DND-41 (cell line): ENCODE measurements at regions not wholly inside any gene's neighbourhood (a gene's known extent, or its start where the extent isn't known, plus 50 kb on each side); places are given as distances from the start of the nearest gene placed in this dataset.

Source experiments
- ATAC-seq: fragments of 200-7000 bp; cut with Tn5 transposase; 3 replicates; pipeline ENCODE4 v1.9.1; 2021; ENCODE audit warnings: low read depth; ENCODE audit not compliant: insufficient read depth
- DNase-seq: peaks from one replicate; pipeline ENCODE4 v3.0.0-alpha.2; 2020
- H2AFZ ChIP-seq: 2 replicates; pipeline ENCODE4 v1.6.0; 2012; ENCODE audit warnings: low read depth, low read length
- H3K27ac ChIP-seq: 2 replicates; pipeline ENCODE4 v1.5.1; 2012; ENCODE audit warnings: low read length, inconsistent platforms
- H3K27me3 ChIP-seq: fragments of 200-600 bp; sonication (generic); 2 replicates; pipeline ENCODE4 v1.6.0; 2012; ENCODE audit warnings: low read length, mild to moderate bottlenecking, inconsistent platforms; ENCODE audit not compliant: insufficient read depth, poor library complexity
- H3K36me3 ChIP-seq: 2 replicates; pipeline ENCODE4 v1.5.1; 2012; ENCODE audit warnings: low read length, inconsistent platforms; ENCODE audit not compliant: insufficient read depth
- H3K4me1 ChIP-seq: 2 replicates; pipeline ENCODE4 v1.5.1; 2012; ENCODE audit warnings: mild to moderate bottlenecking, low read length; ENCODE audit not compliant: insufficient read depth
- H3K4me2 ChIP-seq: 2 replicates; pipeline ENCODE4 v1.6.0; 2012; ENCODE audit warnings: mild to moderate bottlenecking, moderate library complexity, low read length, inconsistent platforms; ENCODE audit not compliant: insufficient read depth
- H3K4me3 ChIP-seq, 2 experiments: fragments of 200-600 bp in 1 of 2; shearing (Covaris generic) in 1 of 2; 2 replicates each; pipeline ENCODE4 v1.5.1; 2012 to 2016; ENCODE audit warnings: inconsistent platforms in 2 of 2, low read length in 2 of 2, mild to moderate bottlenecking in 2 of 2, low read depth in 1 of 2, moderate library complexity in 1 of 2
- H3K79me2 ChIP-seq: 2 replicates; pipeline ENCODE4 v1.6.0; 2012; ENCODE audit warnings: low read length, inconsistent platforms; ENCODE audit not compliant: insufficient read depth
- H3K9ac ChIP-seq: 2 replicates; pipeline ENCODE4 v1.6.0; 2012; ENCODE audit warnings: low read depth, mild to moderate bottlenecking, inconsistent platforms, low read length, moderate library complexity
- H3K9me3 ChIP-seq: 2 replicates; pipeline ENCODE4 v1.5.1; 2012; ENCODE audit warnings: low read length, moderate library complexity, mild to moderate bottlenecking, inconsistent platforms; ENCODE audit not compliant: insufficient read depth, severe bottlenecking
- H4K20me1 ChIP-seq: 2 replicates; pipeline ENCODE4 v1.6.0; 2012; ENCODE audit warnings: low read length; ENCODE audit not compliant: insufficient read depth
- CTCF ChIP-seq: IDR thresholded peaks from 2 replicates; pipeline ENCODE4 v1.5.1; 2012; ENCODE audit warnings: borderline replicate concordance, low read length, moderate library complexity, mild to moderate bottlenecking; ENCODE audit not compliant: poor library complexity, severe bottlenecking; ENCODE audit errors: extremely low read depth
- EZH2 ChIP-seq: IDR thresholded peaks from 3 replicates; pipeline ENCODE4 v1.6.1; 2012; ENCODE audit warnings: borderline replicate concordance, low read depth, mild to moderate bottlenecking, moderate library complexity, low read length, inconsistent platforms; ENCODE audit not compliant: severe bottlenecking

DNA sequence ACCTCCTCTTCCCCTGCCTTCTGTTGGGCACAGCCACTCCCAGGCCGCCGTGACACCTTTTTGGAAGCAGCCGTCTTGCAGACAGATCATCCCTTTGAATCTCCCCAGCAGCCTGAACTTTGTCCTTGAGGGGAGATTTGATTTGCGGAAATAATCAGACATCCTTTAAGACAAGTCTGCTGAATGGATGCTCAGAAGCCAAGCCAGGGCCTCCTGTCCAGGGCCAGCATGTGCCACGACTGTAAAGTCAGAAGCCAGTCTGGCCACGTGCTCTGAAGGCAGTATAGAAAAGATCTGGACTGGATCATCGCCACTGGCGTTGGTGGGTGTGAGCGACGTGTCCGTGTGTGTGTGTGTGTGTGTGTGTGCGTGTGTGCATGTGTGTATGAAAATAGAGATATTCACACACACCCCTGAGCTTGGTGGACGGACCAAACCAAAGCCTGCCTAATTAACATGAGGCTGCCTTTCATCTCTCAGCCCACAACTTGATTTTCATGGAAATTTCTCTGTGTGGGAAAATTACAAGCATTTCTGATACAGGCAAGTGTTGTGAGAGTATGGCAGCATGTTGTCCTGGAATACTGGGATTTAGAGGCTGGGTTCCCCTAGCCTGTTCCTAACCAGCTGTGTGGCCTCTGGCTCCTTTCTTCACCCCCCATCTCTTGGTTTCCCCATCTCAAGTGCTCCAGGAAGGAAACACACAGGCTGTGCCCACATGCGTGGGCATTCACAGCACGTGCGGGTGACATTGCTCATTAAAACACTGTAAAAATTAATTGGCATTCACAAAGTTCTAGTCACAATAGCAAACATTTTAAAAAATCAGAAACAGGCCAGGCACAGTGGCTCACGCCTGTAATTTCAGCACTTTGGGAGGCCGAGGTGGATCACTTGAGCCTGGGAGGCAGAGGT lies 61.8 kb upstream of the WNT7B start:
- Histone ChIP-seq H3K4me3 (no peak overlapping the region), H3K27me3 (no peaks in the 10 kb centered on the region), H3K79me2 (peaks cover 16% of the 10 kb centered on the region), H3K4me1 (peaks cover 29% of the 10 kb centered on the region), H4K20me1 (no peaks in the 10 kb centered on the region), H3K9me3 (no peaks in the 10 kb centered on the region), H3K36me3 (peaks cover 3% of the 10 kb centered on the region; the same call in 1 of the 2 replicates), H3K27ac (no peak overlapping the region), H2AFZ (no peak overlapping the region), H3K4me2 (no peak overlapping the region), H3K9ac (no peak overlapping the region)
- DNase-seq (no peak), ATAC-seq (no peak)
- TF ChIP-seq EZH2 (no peak), CTCF (no peak)

- DNase-seq = no peak
- Histone ChIP-seq H2AFZ (no peak overlapping the region), H3K27me3 (no peaks in the 10 kb centered on the region), H3K4me1 (peaks cover 37% of the 10 kb centered on the region), H3K4me3 (no peak overlapping the region), H3K79me2 (peaks cover 17% of the 10 kb centered on the region), H3K4me2 (no peak overlapping the region), H3K27ac (no peak overlapping the region), H3K9ac (no peak overlapping the region), H3K9me3 (no peaks in the 10 kb centered on the region), H4K20me1 (no peaks in the 10 kb centered on the region), H3K36me3 (peaks cover 3% of the 10 kb centered on the region; the same call in 1 of the 2 replicates)
- ATAC-seq = no peak
- no peak for TF ChIP-seq EZH2
- TF ChIP-seq CTCF = no peak
Measured at GRCh38 chr22:46039535-46039934, 62.6 kb upstream of the WNT7B start.

GRCh38 chr22:46040471-46041465 lies 63.8 kb upstream of the WNT7B start:
- H3K4me1 ChIP-seq = peaks cover 39% of the 10 kb centered on the region
- no peak overlapping the region for H3K9ac ChIP-seq
- no peak overlapping the region for H3K4me2 ChIP-seq
- no peaks in the 10 kb centered on the region for H4K20me1 ChIP-seq
- H3K4me3 ChIP-seq = no peak overlapping the region
- no peak for DNase-seq
- ATAC-seq = no peak
- H3K36me3 ChIP-seq = peaks cover 3% of the 10 kb centered on the region; the same call in 1 of the 2 replicates
- H3K9me3 ChIP-seq = no peaks in the 10 kb centered on the region
- peaks cover 17% of the 10 kb centered on the region for H3K79me2 ChIP-seq
- no peaks in the 10 kb centered on the region for H3K27me3 ChIP-seq
- H3K27ac ChIP-seq = no peak overlapping the region
- TF ChIP-seq EZH2 (no peak), CTCF (no peak)
- H2AFZ ChIP-seq = no peak overlapping the region
